Activated naive CD4-positive, alpha-beta T cell treated with anti-CD3 and anti-CD28 coated beads, Interleukin-2, amount 50 U/mL, for 24 hours (primary cell): ENCODE measurements at regions not wholly inside any gene's neighbourhood (a gene's known extent, or its start where the extent isn't known, plus 50 kb on each side); places are given as distances from the start of the nearest gene placed in this dataset.

ENCODE experiments used
- H3K27ac Mint-ChIP-seq: one replicate; pipeline ENCODE4 v1.8.0; 2021; ENCODE audit warnings: mild to moderate bottlenecking, mixed read lengths
- H3K27me3 Mint-ChIP-seq: one replicate; pipeline ENCODE4 v1.8.0; 2021; ENCODE audit warnings: mixed read lengths
- H3K36me3 Mint-ChIP-seq: one replicate; pipeline ENCODE4 v1.8.0; 2021; ENCODE audit warnings: mixed read lengths
- H3K4me1 Mint-ChIP-seq: one replicate; pipeline ENCODE4 v1.8.0; 2021; ENCODE audit warnings: mixed read lengths
- H3K4me3 Mint-ChIP-seq: one replicate; pipeline ENCODE4 v1.8.0; 2021; ENCODE audit warnings: mild to moderate bottlenecking, mixed read lengths
- H3K9me3 Mint-ChIP-seq: one replicate; pipeline ENCODE4 v1.8.0; 2021; ENCODE audit warnings: mixed read lengths

DNA sequence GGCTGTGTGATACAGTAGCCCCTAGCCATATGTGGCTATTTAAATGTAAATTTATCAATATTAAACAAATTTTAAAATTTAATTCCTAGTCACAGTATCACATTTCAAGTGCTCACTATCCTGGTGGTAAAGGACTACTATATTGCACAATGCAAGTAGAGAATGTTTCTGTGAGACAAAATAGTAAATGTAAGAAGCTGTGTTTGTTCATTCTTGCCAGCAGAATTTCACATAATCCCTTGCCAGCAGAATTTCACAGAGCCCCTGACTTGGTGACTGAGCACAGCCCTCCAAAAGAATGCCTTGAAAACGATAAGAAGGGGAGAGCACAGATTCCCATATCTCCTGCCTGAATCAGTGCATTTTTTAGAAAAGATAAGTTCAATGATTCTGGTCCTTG is 75.9 kb upstream of the SELENOP start:
- H3K36me3 Mint-ChIP-seq = no peaks in the 10 kb centered on the region
- H3K27ac Mint-ChIP-seq = no peak overlapping the region
- no peak overlapping the region for H3K4me3 Mint-ChIP-seq
- H3K27me3 Mint-ChIP-seq = no peaks in the 10 kb centered on the region
- H3K4me1 Mint-ChIP-seq = no peaks in the 10 kb centered on the region
- no peaks in the 10 kb centered on the region for H3K9me3 Mint-ChIP-seq

DNA sequence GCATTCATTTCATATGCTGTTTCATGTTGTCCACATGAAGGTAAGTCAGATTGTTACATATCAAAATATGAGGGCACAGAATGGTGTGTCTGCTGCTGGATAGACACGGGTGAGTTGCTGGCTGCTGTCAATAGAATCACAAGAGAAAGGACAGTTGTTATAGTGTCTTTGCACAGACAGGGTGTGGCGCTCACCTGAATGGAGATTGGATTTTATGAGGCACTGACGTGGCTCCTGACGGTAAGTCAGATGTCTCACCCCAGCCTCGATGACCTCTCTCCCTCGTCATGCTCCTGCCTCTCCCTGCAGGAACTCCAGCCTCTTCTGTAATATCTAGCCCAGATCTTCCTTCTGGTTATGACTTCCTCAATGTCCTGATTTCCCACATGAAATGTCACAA is 75.4 kb upstream of the SELENOP start:
- no peak overlapping the region for H3K4me3 Mint-ChIP-seq
- H3K4me1 Mint-ChIP-seq = no peaks in the 10 kb centered on the region
- no peaks in the 10 kb centered on the region for H3K9me3 Mint-ChIP-seq
- H3K36me3 Mint-ChIP-seq = no peaks in the 10 kb centered on the region
- no peaks in the 10 kb centered on the region for H3K27me3 Mint-ChIP-seq
- no peak overlapping the region for H3K27ac Mint-ChIP-seq

DNA sequence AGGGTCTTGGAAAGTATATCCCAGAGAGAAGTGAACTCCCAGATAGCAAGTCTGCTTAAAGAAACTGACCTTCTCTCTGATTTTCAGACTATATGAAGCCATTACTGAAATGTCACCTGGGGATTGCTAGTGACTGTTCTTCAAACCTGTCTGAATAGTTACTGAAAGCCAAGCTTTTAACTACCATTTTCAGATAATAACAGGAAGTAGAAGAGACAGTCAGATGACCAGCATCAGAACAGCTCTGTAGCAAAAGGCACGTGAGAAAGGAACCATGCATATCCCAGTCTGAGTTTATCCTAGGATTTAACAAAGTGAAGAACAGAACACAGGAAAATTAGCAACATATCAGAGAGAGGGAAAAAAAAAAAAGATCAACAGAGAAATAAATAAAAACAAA is 74.9 kb upstream of the SELENOP start:
- no peaks in the 10 kb centered on the region for H3K4me1 Mint-ChIP-seq
- no peaks in the 10 kb centered on the region for H3K36me3 Mint-ChIP-seq
- H3K9me3 Mint-ChIP-seq = no peaks in the 10 kb centered on the region
- H3K27ac Mint-ChIP-seq = no peak overlapping the region
- no peaks in the 10 kb centered on the region for H3K27me3 Mint-ChIP-seq
- H3K4me3 Mint-ChIP-seq = no peak overlapping the region

DNA sequence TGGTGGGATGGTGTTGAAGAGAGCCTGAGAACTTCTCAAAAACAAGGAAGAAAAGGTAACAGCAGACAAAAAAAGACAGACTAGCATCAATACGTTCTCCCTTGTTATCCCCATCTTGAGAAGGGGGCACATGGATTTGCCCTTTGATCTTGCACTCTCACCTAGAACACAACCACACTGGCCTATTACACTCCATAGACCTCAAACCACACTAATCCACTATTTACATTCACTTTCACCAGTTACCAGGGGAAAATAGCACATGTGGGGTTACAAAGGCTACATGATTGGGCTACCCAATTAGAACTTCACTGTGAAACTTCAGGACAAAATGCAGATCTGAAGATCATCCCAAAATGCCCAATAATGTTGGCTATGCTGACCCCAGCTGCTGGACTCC is 72.6 kb upstream of the SELENOP start:
- Mint-ChIP-seq H3K27me3 (no peaks in the 10 kb centered on the region), H3K4me3 (no peak overlapping the region), H3K9me3 (no peaks in the 10 kb centered on the region), H3K4me1 (no peaks in the 10 kb centered on the region), H3K36me3 (no peaks in the 10 kb centered on the region), H3K27ac (no peak overlapping the region)

DNA sequence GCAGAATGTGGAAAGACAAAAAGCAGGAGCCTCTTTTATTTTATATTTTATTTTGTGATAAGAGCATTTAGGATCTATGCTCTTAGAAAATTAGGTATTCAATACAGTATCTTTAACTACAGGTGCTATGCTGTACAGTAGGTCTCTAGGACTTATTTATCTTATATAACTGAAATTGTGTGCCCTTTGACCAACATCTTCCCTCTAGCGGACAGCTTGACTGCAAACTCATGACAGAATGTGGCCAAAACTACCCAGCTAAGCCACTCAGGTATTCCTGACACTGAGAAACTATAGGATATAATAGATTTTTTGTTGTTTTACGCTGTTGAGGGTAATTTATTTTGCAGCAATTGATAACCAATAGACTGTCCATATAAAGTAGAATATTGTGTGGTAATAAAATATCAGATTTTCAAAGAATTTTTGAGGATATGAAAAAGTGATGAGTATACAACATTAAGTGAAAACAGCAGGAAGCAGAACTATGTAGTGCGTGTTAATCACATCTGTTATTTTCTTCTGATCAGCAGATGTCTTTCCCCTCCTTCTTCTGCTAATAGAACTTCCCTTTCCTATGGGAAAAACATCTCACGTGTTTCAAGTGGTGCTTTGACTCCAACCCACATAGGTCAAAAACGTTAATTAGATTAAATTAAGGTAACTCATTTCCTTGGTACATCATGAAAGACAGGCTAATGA is 69.9 kb upstream of the SELENOP start:
- Mint-ChIP-seq H3K27ac (no peak overlapping the region), H3K9me3 (no peaks in the 10 kb centered on the region), H3K27me3 (no peaks in the 10 kb centered on the region), H3K4me1 (peaks cover 2% of the 10 kb centered on the region), H3K36me3 (no peaks in the 10 kb centered on the region), H3K4me3 (no peak overlapping the region)

DNA sequence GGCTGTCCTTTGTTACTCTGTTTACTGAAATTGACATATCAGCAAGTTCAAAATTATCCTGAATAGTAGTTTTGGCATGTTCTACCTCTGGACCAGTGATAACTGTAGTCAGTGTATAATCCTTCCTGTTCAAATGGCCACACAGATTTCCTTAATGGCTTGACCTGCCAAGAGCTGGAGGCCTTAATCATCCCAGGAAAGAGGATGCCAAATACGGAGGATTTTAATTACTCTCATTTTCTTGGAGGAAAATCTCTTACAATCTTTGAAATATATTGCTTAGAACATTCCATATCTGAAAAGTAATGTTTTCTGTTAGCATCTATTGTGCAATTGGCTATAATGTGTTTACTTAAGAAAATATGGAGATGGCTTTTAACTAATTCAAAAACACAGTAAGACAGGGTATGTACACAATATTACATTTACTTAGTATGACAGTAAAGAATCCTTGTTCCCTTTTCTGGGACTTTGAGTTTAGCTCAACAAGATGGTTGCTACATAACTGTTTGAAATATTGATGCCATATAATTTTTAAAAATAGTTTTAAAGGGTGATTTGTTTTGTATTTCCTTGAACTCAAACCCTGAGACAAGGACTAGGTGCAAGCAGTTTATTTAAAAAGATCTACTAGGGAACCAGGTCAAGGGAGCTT is 68.9 kb upstream of the SELENOP start:
- no peaks in the 10 kb centered on the region for H3K9me3 Mint-ChIP-seq
- peaks cover 10% of the 10 kb centered on the region for H3K4me1 Mint-ChIP-seq
- no peaks in the 10 kb centered on the region for H3K36me3 Mint-ChIP-seq
- H3K27ac Mint-ChIP-seq = no peak overlapping the region
- H3K4me3 Mint-ChIP-seq = no peak overlapping the region
- H3K27me3 Mint-ChIP-seq = no peaks in the 10 kb centered on the region

DNA sequence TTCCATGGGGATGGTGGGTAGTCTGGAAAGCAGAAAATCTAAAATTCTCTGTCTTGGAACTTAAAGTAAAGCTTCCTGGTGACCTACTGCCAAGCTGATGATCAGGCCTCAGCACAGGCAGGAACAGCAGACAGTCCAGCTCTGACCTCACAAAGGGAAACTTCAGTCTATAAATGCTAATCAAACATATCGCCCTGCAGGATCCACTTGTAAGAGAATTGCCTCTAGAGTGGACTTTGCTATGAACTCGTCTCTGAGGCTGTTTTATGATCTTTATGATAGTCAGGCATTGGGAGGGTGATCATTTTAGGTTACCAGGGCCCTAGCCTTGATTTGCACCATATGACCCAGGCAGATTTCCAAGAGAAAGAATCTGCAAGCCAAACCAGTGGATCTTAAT is 67.6 kb upstream of the SELENOP start:
- Mint-ChIP-seq H3K27ac (no peak overlapping the region), H3K27me3 (no peaks in the 10 kb centered on the region), H3K36me3 (no peaks in the 10 kb centered on the region)

DNA sequence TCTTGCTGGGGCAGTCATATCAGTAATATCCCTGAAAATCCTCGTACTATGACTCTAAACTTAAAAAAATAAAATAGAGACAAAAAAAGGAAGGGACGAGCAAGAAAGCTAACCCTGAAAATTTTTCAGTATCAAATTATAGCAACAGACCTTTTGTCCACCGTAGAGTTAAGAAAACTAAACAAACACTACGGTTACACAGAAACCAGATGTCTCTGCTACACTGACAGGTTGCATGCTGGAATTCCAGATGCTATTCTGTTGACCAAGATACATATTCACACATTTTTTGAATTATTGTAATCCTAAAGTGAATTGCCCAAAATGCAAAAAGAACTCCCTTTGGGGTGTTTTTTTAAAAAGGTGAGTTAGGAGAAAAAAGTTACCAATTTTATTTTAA is 66.9 kb upstream of the SELENOP start:
- H3K9me3 Mint-ChIP-seq = no peaks in the 10 kb centered on the region
- H3K27ac Mint-ChIP-seq = no peak overlapping the region
- no peaks in the 10 kb centered on the region for H3K36me3 Mint-ChIP-seq
- no peak overlapping the region for H3K4me3 Mint-ChIP-seq
- H3K4me1 Mint-ChIP-seq = peaks cover 12% of the 10 kb centered on the region
- H3K27me3 Mint-ChIP-seq = no peaks in the 10 kb centered on the region

More for the DNA sequence above, 67.6 kb upstream of the SELENOP start:
- Mint-ChIP-seq H3K4me3 (no peak overlapping the region), H3K9me3 (no peaks in the 10 kb centered on the region), H3K4me1 (peaks cover 12% of the 10 kb centered on the region)

DNA sequence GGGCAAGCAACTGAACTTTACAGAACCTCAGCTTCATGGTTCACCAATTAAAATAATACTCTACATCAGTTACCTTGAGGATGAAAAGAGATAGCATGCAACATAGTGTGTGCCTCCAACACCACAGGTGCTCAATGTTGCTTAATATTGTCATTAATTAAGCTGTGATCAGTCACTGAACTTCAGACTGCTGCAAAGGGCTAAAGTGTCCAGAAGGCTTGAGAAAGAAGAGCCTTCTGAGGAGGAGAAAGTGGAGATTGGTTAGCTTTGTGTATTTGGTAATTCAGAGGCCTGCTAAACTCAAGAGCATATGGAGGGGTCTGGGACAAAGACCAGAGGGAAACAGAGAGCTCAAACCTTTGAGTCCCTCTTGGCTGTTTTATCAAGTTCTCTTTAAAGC is 66.3 kb upstream of the SELENOP start:
- Mint-ChIP-seq H3K9me3 (no peaks in the 10 kb centered on the region), H3K4me3 (no peak overlapping the region), H3K36me3 (no peaks in the 10 kb centered on the region), H3K4me1 (peaks cover 12% of the 10 kb centered on the region), H3K27me3 (peaks cover 2% of the 10 kb centered on the region), H3K27ac (no peak overlapping the region)

DNA sequence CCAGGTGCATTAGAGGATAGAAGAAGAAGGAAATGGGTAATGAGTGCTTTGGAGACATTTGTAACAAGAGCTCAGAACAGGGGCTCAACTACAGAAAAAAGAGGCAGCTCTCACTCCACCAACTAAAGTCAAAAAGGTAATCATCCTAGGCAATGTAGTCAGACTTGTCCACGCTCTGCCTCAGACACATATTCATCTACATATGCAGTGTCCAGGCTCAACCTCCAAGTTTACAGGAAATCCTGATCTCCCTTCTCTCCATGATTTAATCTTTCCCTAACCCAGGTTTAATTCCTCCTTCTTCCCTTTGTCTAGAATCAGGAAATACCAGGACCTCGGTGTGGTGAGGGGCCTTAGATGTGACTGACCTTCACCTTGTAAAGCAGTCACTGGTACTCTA is 65.7 kb upstream of the SELENOP start:
- Mint-ChIP-seq H3K4me3 (no peak overlapping the region), H3K9me3 (no peaks in the 10 kb centered on the region), H3K36me3 (no peaks in the 10 kb centered on the region), H3K27me3 (peaks cover 2% of the 10 kb centered on the region), H3K27ac (no peak overlapping the region), H3K4me1 (peaks cover 12% of the 10 kb centered on the region)

DNA sequence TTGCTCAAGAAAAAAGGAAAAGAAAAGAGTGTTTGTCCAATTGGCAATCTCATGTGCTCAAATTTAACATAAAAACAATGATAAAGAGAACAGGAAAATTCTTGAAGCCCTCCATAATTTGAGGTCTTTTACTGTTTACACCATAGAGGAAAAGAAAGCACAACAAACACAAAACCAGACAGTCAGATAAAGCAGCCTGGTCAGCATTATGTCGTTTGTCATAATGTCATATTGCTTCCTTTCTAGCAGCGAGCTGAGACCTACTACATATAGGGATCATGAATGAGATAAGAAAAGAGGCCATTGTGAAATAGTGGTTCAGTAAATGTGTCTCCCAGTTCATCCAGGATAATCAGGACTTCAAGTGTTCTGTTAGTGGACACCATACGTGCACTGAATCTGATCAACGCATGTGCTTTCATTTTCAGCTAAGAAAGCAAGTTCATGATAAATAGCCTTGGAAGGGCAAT is 64.7 kb upstream of the SELENOP start:
- Mint-ChIP-seq H3K27ac (no peak overlapping the region), H3K4me3 (no peak overlapping the region), H3K9me3 (no peaks in the 10 kb centered on the region)

DNA sequence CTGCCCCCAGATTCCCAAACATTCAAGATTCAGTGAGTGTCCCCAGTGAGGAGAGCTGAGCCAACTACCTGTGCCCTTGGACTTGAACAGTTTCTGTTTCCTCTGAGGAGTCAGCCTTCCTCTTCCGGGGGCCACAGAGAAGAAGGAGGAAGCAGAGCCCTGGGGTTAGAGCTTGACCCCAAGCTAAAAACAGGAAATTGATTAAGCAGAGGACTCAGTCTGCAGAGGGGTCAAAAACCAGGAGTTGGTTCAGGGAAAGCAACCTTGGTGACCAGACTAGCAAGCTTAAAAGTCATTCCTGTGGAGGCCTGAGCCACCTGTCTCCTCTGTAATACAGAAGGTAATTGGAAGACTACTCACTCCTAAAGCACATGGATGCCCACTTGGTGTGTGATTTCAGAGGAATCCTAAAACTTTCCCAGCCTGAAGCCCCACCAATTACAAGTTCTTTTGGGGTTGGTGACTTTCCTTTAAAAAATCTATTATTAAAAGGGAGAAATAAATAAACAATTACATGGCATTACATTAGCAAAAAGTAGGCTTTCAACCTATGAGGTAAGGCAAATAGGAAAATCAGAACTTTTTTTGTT is 64.2 kb upstream of the SELENOP start:
- Mint-ChIP-seq H3K27ac (no peak overlapping the region), H3K4me1 (peaks cover 12% of the 10 kb centered on the region), H3K27me3 (peaks cover 5% of the 10 kb centered on the region), H3K36me3 (no peaks in the 10 kb centered on the region), H3K9me3 (no peaks in the 10 kb centered on the region), H3K4me3 (no peak overlapping the region)

More for the DNA sequence above, 64.7 kb upstream of the SELENOP start:
- Mint-ChIP-seq H3K27me3 (peaks cover 2% of the 10 kb centered on the region), H3K36me3 (no peaks in the 10 kb centered on the region), H3K4me1 (peaks cover 12% of the 10 kb centered on the region)

DNA sequence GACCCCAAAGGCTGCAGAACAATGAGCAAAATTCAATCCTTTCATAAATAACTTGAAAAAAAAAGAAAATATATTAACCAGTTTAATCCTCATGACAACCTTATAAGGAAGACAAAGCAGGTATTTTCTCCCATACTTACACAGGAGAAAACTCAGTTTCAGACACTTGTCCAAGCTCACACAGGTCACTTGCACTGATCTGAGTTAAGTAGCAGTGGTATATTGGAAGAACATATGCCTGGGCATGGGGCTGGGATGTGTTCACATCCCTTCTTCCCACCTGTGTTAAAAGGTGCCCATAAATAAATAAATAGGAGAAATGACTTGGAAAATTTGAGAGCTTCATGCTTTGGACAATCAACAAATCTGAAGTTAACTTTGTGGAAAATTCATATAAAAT is 63.5 kb upstream of the SELENOP start:
- Mint-ChIP-seq H3K27ac (no peak overlapping the region), H3K9me3 (no peaks in the 10 kb centered on the region), H3K4me3 (no peak overlapping the region), H3K27me3 (peaks cover 5% of the 10 kb centered on the region), H3K36me3 (no peaks in the 10 kb centered on the region), H3K4me1 (peaks cover 12% of the 10 kb centered on the region)

DNA sequence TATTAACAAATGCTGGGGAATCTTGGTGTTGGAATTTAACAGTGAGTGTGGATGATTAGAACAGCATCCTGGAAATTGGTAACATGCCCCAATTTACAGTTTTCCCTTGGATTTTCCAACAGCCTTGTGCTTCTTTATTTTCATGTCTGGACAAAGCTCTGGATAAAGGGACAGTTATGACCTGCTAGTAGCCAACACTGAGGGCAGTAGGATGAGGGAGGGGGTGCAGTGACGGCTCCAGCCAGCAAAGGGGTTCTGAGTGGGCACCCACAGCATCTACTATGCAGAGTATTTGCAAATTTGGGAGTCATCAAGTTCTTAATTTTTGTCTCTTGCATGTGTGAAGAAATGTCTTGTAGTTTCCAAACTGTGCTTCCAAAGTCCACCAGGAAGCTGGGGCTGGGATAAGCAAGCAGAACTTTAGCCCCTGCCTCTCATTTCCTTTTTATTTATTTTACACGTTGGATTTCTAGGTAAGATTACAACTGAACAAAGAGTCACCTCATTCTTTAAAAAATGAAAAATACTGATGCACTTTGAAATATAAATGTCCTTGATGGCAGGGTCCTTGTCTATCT is 63.0 kb upstream of the SELENOP start:
- Mint-ChIP-seq H3K27me3 (peaks cover 5% of the 10 kb centered on the region), H3K4me3 (no peak overlapping the region), H3K36me3 (no peaks in the 10 kb centered on the region), H3K4me1 (peaks cover 12% of the 10 kb centered on the region), H3K9me3 (peaks cover 2% of the 10 kb centered on the region), H3K27ac (no peak overlapping the region)

DNA sequence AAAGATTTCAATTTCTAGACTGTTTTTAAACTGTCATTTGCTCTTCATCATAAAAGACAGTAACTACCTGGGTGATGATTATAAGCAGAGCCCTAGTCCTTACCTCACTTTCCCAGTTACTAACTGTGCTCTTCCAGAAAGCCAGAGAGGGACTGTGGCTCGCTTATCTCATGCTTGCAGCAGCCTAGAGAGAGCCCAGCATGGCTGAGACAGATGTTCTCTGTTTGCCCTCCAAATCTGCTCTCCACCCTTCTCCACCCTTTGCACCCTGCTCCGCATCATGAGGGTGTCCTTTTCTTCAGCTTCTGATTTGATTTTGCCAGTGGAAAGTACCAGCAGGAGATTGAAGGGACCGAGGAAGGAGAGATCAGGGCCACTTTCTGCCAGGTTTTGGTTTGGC is 61.2 kb upstream of the SELENOP start:
- Mint-ChIP-seq H3K27ac (no peak overlapping the region), H3K4me1 (peaks cover 12% of the 10 kb centered on the region), H3K27me3 (peaks cover 5% of the 10 kb centered on the region), H3K36me3 (no peaks in the 10 kb centered on the region), H3K4me3 (no peak overlapping the region), H3K9me3 (peaks cover 11% of the 10 kb centered on the region)

DNA sequence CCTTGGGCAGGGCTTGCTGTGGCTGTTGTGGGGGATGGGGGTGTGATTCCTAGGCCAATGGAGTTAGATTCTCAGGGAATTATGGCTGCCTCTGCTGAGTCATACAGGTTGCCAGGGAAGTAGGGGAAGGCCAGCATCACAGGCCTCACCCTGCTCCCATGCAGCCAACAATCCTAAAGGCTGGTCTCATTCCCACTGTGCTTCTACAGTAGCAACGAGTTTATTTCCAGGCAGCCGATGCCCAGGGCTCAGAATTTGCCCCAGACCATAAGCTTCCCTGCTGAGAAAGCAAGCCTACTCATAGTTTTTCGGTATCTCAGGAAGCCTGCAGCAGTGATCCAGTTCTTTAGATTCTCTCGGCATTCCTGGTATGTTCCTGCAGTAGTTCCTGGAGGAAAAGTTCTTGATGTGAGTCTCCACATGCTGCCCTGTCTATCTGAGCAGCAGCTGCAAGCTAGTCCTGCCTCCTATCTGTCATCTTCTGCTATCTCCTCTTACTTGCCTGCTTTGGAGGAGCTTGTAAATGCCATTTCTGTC is 59.3 kb upstream of the SELENOP start:
- Mint-ChIP-seq H3K27ac (no peak overlapping the region), H3K4me3 (no peak overlapping the region), H3K4me1 (peaks cover 5% of the 10 kb centered on the region), H3K9me3 (peaks cover 11% of the 10 kb centered on the region), H3K27me3 (peaks cover 7% of the 10 kb centered on the region), H3K36me3 (no peaks in the 10 kb centered on the region)
